ENCODE measurements at regions not wholly inside any gene's neighbourhood (a gene's known extent, or its start where the extent isn't known, plus 50 kb on each side); places are given as distances from the start of the nearest gene placed in this dataset.

DNA sequence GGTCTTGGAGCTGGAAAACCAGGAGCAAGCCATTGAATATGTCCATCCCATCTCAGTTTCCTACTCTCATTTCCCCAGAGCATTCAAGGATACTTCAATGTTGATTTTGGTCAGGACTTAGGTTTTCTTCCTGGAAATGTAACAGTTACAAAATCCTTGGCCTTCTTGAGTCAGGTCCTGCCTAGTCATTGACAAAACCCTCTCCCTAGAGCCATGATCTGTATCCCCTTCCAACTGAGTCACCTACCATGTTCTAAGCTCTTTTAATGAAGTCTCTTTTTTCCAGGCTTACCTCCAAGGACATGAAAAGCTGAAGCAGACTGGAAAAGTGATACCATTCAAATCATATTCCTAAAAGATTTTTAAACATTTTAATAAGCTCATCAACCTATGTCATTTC lies 549.2 kb downstream of the GALC start:
- TF ChIP-seq CTCF (IDR thresholded peaks at IDR 0.05) (no peak), POLR2AphosphoS5 (IDR thresholded peaks at IDR 0.05; ENCODE audit: low read depth, low read length) (no peak)

All from Panc1 (cell line).